ENCODE measurements at regions not wholly inside any gene's neighbourhood (a gene's known extent, or its start where the extent isn't known, plus 50 kb on each side); places are given as distances from the start of the nearest gene placed in this dataset.

DNA sequence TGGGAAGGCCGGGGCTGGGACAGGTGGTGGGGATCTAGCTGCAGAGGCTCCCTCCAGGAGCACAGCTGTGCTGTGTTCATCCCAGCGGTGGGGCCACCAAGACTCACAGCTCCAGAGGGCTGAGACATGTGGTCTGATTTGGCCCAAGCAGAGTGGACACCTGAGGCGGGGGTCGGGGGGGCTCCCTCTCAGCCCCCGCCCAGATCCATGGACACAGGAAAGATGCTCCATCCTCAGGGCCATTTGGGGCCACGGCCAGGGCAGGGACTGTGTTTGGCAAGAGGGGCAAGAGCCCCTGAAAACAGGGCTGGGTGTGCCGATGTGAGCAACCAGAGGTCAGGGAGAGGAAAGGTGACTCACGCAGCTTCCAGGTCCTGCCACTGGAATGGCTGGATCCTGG, 219.4 kb downstream of the BRD1 start:
- peaks cover 0 to 8% of the 10 kb centered on the region in 2 experiments; a peak in 2 of 4 replicates for H3K36me3 ChIP-seq (ENCODE audit: control insufficient read depth in 1 of 2, insufficient read depth in 2 of 2, low read length in 2 of 2)
- POLR2A ChIA-PET: no interaction called here
- H3K4me3 ChIP-seq (replicated peaks in 1 of 2; ENCODE audit: low read depth in 1 of 2, low read length in 2 of 2): no peak overlapping the region
- BruUV-seq (replicated peaks): no TSS peak
- CTCF ChIA-PET: no interaction called here
- H3K4me2 ChIP-seq (ENCODE audit: low read length): no peak overlapping the region
- ATAC-seq (no peak), DNase-seq (ENCODE audit: low read depth, low spot score) (no peak)
- intact Hi-C loops (cut with micrococcal nuclease): no loop called here
- no peak for TF ChIP-seq POLR2AphosphoS5 (IDR thresholded peaks at IDR 0.05; ENCODE audit: low read depth, low read length)
- TF ChIP-seq EZH2 (IDR thresholded peaks at IDR 0.05): no peak
- TF ChIP-seq JUND (IDR thresholded peaks at IDR 0.05): no peak
- TF ChIP-seq ELF1 (IDR thresholded peaks at IDR 0.05; ENCODE audit: borderline replicate concordance, low read depth): no peak
- no peaks in the 10 kb centered on the region for H3K9me3 ChIP-seq (ENCODE audit: control insufficient read depth in 1 of 2, insufficient read depth in 1 of 2, low read depth in 1 of 2, low read length in 2 of 2)
- RAD21 ChIA-PET (ENCODE audit: low non-redundant PET in 1 of 2, low total read pairs in 2 of 2, uncharacterized antibody in 2 of 2, unreplicated experiment in 2 of 2): no interaction called here
- H3K27ac ChIP-seq (ENCODE audit: low read depth, low read length): no peak overlapping the region
- no peak overlapping the region for H3K9ac ChIP-seq (ENCODE audit: low read length)
- no peaks in the 10 kb centered on the region for H3K4me1 ChIP-seq (ENCODE audit: control insufficient read depth in 1 of 2, insufficient read depth in 2 of 2, low read length in 2 of 2)
- H4K20me1 ChIP-seq (ENCODE audit: insufficient read depth): no peaks in the 10 kb centered on the region
- no peaks in the 10 kb centered on the region for H3K9me2 ChIP-seq (ENCODE audit: insufficient read depth)
- H3K27me3 ChIP-seq (ENCODE audit: insufficient read depth, low read length): no peaks in the 10 kb centered on the region
- H2AFZ ChIP-seq (ENCODE audit: low read depth, low read length, poor library complexity, severe bottlenecking): no peak overlapping the region
- peaks cover 92% of the 10 kb centered on the region for H3K79me2 ChIP-seq (ENCODE audit: insufficient read depth, low read length)

- no peak overlapping the region for H3K27ac ChIP-seq (ENCODE audit: low read depth, low read length)
- no peak for ATAC-seq
- H3K9ac ChIP-seq (ENCODE audit: low read length): no peak overlapping the region
- RAD21 ChIA-PET (ENCODE audit: low non-redundant PET in 1 of 2, low total read pairs in 2 of 2, uncharacterized antibody in 2 of 2, unreplicated experiment in 2 of 2): no interaction called here
- no peak overlapping the region for H3K4me2 ChIP-seq (ENCODE audit: low read length)
- DNase-seq (ENCODE audit: low read depth, low spot score): no peak
- no peak overlapping the region for H2AFZ ChIP-seq (ENCODE audit: low read depth, low read length, poor library complexity, severe bottlenecking)
- intact Hi-C loops (cut with micrococcal nuclease): no loop called here
- POLR2A ChIA-PET: no interaction called here
- H3K4me3 ChIP-seq (replicated peaks in 1 of 2; ENCODE audit: low read depth in 1 of 2, low read length in 2 of 2): no peak overlapping the region
- no peaks in the 10 kb centered on the region for H4K20me1 ChIP-seq (ENCODE audit: insufficient read depth)
- H3K36me3 ChIP-seq (ENCODE audit: control insufficient read depth in 1 of 2, insufficient read depth in 2 of 2, low read length in 2 of 2): peaks cover 0 to 8% of the 10 kb centered on the region in 2 experiments; a peak in 2 of 4 replicates
- H3K79me2 ChIP-seq (ENCODE audit: insufficient read depth, low read length): peaks cover 91% of the 10 kb centered on the region
- H3K9me2 ChIP-seq (ENCODE audit: insufficient read depth): no peaks in the 10 kb centered on the region
- no peaks in the 10 kb centered on the region for H3K4me1 ChIP-seq (ENCODE audit: control insufficient read depth in 1 of 2, insufficient read depth in 2 of 2, low read length in 2 of 2)
- BruUV-seq (replicated peaks): no TSS peak
- H3K9me3 ChIP-seq (ENCODE audit: control insufficient read depth in 1 of 2, insufficient read depth in 1 of 2, low read depth in 1 of 2, low read length in 2 of 2): no peaks in the 10 kb centered on the region
- CTCF ChIA-PET: no interaction called here
- no peaks in the 10 kb centered on the region for H3K27me3 ChIP-seq (ENCODE audit: insufficient read depth, low read length)
- TF ChIP-seq, protein P1, sequence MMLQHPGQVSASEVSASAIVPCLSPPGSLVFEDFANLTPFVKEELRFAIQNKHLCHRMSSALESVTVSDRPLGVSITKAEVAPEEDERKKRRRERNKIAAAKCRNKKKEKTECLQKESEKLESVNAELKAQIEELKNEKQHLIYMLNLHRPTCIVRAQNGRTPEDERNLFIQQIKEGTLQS (IDR thresholded peaks at IDR 0.05): no peak
- TF ChIP-seq ZFX (IDR thresholded peaks at IDR 0.05) (no peak), FOSL1 (IDR thresholded peaks at IDR 0.05; ENCODE audit: low read depth) (no peak), ELF1 (IDR thresholded peaks at IDR 0.05; ENCODE audit: borderline replicate concordance, low read depth) (no peak), YY1 (IDR thresholded peaks at IDR 0.05; ENCODE audit: extremely low read depth, insufficient replicate concordance, low read depth, low read length) (no peak), JUND (IDR thresholded peaks at IDR 0.05) (no peak), SRF (IDR thresholded peaks at IDR 0.05; ENCODE audit: low read depth) (no peak), ZBTB33 (IDR thresholded peaks at IDR 0.05; ENCODE audit: extremely low read depth, insufficient replicate concordance, low read length) (no peak), POLR2AphosphoS5 (IDR thresholded peaks at IDR 0.05; ENCODE audit: low read depth, low read length) (no peak)
- TF ChIP-seq, protein P2, sequence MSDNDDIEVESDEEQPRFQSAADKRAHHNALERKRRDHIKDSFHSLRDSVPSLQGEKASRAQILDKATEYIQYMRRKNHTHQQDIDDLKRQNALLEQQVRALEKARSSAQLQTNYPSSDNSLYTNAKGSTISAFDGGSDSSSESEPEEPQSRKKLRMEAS (IDR thresholded peaks at IDR 0.05): no peak
Observed at GRCh38 chr22:49607821-49608220, 219.9 kb downstream of the BRD1 start.
